GM21825 (cell line): ENCODE measurements at regions not wholly inside any gene's neighbourhood (a gene's known extent, or its start where the extent isn't known, plus 50 kb on each side); places are given as distances from the start of the nearest gene placed in this dataset.
"Not testable (repeated sequence)": the region's sequence is repeated elsewhere in the genome, so short reads cannot be mapped to it uniquely, and the experiment has no call there.

ENCODE experiments used
- ATAC-seq: cut with Tn5 transposase; IDR thresholded peaks from one replicate; pipeline ENCODE4 v1.9.1; 2021; ENCODE audit warnings: mild to moderate bottlenecking, moderate library complexity; ENCODE audit not compliant: unreplicated experiment

- no peak for ATAC-seq
Measured at GRCh38 chr18:41639218-41639617, 315.8 kb upstream of the PIK3C3 start.

- not testable (repeated sequence) for ATAC-seq
Measured at GRCh38 chr18:41631723-41632285, 323.2 kb upstream of the PIK3C3 start.

- no peak for ATAC-seq
Measured at GRCh38 chr18:41630232-41630886, 324.7 kb upstream of the PIK3C3 start.

- no peak for ATAC-seq
Measured at GRCh38 chr18:41624460-41624859, 330.6 kb upstream of the PIK3C3 start.

GRCh38 chr18:41621177-41621576 lies 333.9 kb upstream of the PIK3C3 start:
- ATAC-seq, result no peak

- ATAC-seq, result no peak
Measured at GRCh38 chr18:41618147-41618546, 336.9 kb upstream of the PIK3C3 start.

- ATAC-seq, result no peak
Measured at GRCh38 chr18:41617647-41618046, 337.4 kb upstream of the PIK3C3 start.

GRCh38 chr18:41613003-41613609 lies 341.9 kb upstream of the PIK3C3 start:
- no peak for ATAC-seq

- ATAC-seq, result no peak
Measured at GRCh38 chr18:41604964-41605363, 350.1 kb upstream of the PIK3C3 start.

- ATAC-seq, result no peak
Measured at GRCh38 chr18:41602034-41602433, 353.0 kb upstream of the PIK3C3 start.

- no peak for ATAC-seq
Measured at GRCh38 chr18:41600693-41601391, 354.2 kb upstream of the PIK3C3 start.

- no peak for ATAC-seq
Measured at GRCh38 chr18:41599466-41599865, 355.6 kb upstream of the PIK3C3 start.

GRCh38 chr18:41594582-41594981 lies 360.5 kb upstream of the PIK3C3 start:
- ATAC-seq, result no peak

- ATAC-seq, result no peak
Measured at GRCh38 chr18:41593171-41593675, 361.8 kb upstream of the PIK3C3 start.

- ATAC-seq, result no peak
Measured at GRCh38 chr18:41587976-41588375, 367.1 kb upstream of the PIK3C3 start.

- ATAC-seq, result no peak
Measured at GRCh38 chr18:41585512-41585911, 369.5 kb upstream of the PIK3C3 start.

GRCh38 chr18:41579185-41579584 lies 375.8 kb upstream of the PIK3C3 start:
- ATAC-seq, result no peak

GRCh38 chr18:41577529-41577928 lies 377.5 kb upstream of the PIK3C3 start:
- ATAC-seq, result no peak

GRCh38 chr18:41576643-41577042 lies 378.4 kb upstream of the PIK3C3 start:
- no peak for ATAC-seq

GRCh38 chr18:41569867-41570266 lies 385.2 kb upstream of the PIK3C3 start:
- no peak for ATAC-seq

GRCh38 chr18:41561961-41562360 lies 393.1 kb upstream of the PIK3C3 start:
- no peak for ATAC-seq

GRCh38 chr18:41558715-41559114 lies 396.3 kb upstream of the PIK3C3 start:
- ATAC-seq, result no peak
